ENCODE measurements at regions not wholly inside any gene's neighbourhood (a gene's known extent, or its start where the extent isn't known, plus 50 kb on each side); places are given as distances from the start of the nearest gene placed in this dataset.

- DNase-seq (ENCODE audit: low read depth, low spot score) = no peak
- Histone ChIP-seq H3K36me3 (ENCODE audit: insufficient read depth, insufficient read length, low read length) (no peaks in the 10 kb centered on the region), H3K4me1 (ENCODE audit: insufficient read depth, insufficient read length) (no peaks in the 10 kb centered on the region), H3K9ac (ENCODE audit: insufficient read length, low read depth) (no peak overlapping the region), H3K4me3 (ENCODE audit: insufficient read length, low read depth) (no peak overlapping the region), H3K27me3 (ENCODE audit: insufficient read depth, insufficient read length) (no peaks in the 10 kb centered on the region), H3K9me3 (ENCODE audit: insufficient read depth, low read length) (no peaks in the 10 kb centered on the region)
- no peak for TF ChIP-seq YY1 (IDR thresholded peaks at IDR 0.05; ENCODE audit: insufficient read depth, insufficient read length)
- TF ChIP-seq SUZ12 (IDR thresholded peaks at IDR 0.05; ENCODE audit: extremely low read depth, insufficient read depth, insufficient read length) = no peak
- no peak for TF ChIP-seq ZNF274 (IDR thresholded peaks at IDR 0.05; ENCODE audit: low read depth, low read length)
These were observed 56.7 kb upstream of the ZC3H11B start for GRCh38 chr1:219669556-219669955.

- H3K4me3 ChIP-seq (ENCODE audit: insufficient read length, low read depth) = no peak overlapping the region
- H3K27me3 ChIP-seq (ENCODE audit: insufficient read depth, insufficient read length) = no peaks in the 10 kb centered on the region
- no peaks in the 10 kb centered on the region for H3K4me1 ChIP-seq (ENCODE audit: insufficient read depth, insufficient read length)
- no peak for DNase-seq (ENCODE audit: low read depth, low spot score)
- no peaks in the 10 kb centered on the region for H3K36me3 ChIP-seq (ENCODE audit: insufficient read depth, insufficient read length, low read length)
- no peak overlapping the region for H3K9ac ChIP-seq (ENCODE audit: insufficient read length, low read depth)
- H3K9me3 ChIP-seq (ENCODE audit: insufficient read depth, low read length) = no peaks in the 10 kb centered on the region
- TF ChIP-seq SUZ12 (IDR thresholded peaks at IDR 0.05; ENCODE audit: extremely low read depth, insufficient read depth, insufficient read length) (no peak), ZNF274 (IDR thresholded peaks at IDR 0.05; ENCODE audit: low read depth, low read length) (no peak)
These were observed 56.1 kb upstream of the ZC3H11B start for GRCh38 chr1:219669042-219669441.

- Histone ChIP-seq H3K36me3 (ENCODE audit: insufficient read depth, insufficient read length, low read length) (no peaks in the 10 kb centered on the region), H3K9me3 (ENCODE audit: insufficient read depth, low read length) (no peaks in the 10 kb centered on the region), H3K27me3 (ENCODE audit: insufficient read depth, insufficient read length) (no peaks in the 10 kb centered on the region), H3K9ac (ENCODE audit: insufficient read length, low read depth) (no peak overlapping the region), H3K4me3 (ENCODE audit: insufficient read length, low read depth) (no peak overlapping the region), H3K4me1 (ENCODE audit: insufficient read depth, insufficient read length) (no peaks in the 10 kb centered on the region)
- TF ChIP-seq SUZ12 (IDR thresholded peaks at IDR 0.05; ENCODE audit: extremely low read depth, insufficient read depth, insufficient read length) (no peak), YY1 (IDR thresholded peaks at IDR 0.05; ENCODE audit: insufficient read depth, insufficient read length) (no peak), ZNF274 (IDR thresholded peaks at IDR 0.05; ENCODE audit: low read depth, low read length) (no peak)
- no peak for DNase-seq (ENCODE audit: low read depth, low spot score)
These were observed 55.5 kb upstream of the ZC3H11B start for GRCh38 chr1:219668446-219668845.

GRCh38 chr1:219666242-219666641 is 53.3 kb upstream of the ZC3H11B start:
- Histone ChIP-seq H3K9me3 (ENCODE audit: insufficient read depth, low read length) (no peaks in the 10 kb centered on the region), H3K9ac (ENCODE audit: insufficient read length, low read depth) (no peak overlapping the region), H3K4me3 (ENCODE audit: insufficient read length, low read depth) (no peak overlapping the region), H3K36me3 (ENCODE audit: insufficient read depth, insufficient read length, low read length) (no peaks in the 10 kb centered on the region), H3K4me1 (ENCODE audit: insufficient read depth, insufficient read length) (no peaks in the 10 kb centered on the region), H3K27me3 (ENCODE audit: insufficient read depth, insufficient read length) (no peaks in the 10 kb centered on the region)
- no peak for DNase-seq (ENCODE audit: low read depth, low spot score)
- TF ChIP-seq ZNF274 (IDR thresholded peaks at IDR 0.05; ENCODE audit: low read depth, low read length) = no peak
- TF ChIP-seq SUZ12 (IDR thresholded peaks at IDR 0.05; ENCODE audit: extremely low read depth, insufficient read depth, insufficient read length) = no peak
- TF ChIP-seq YY1 (IDR thresholded peaks at IDR 0.05; ENCODE audit: insufficient read depth, insufficient read length) = no peak

- Histone ChIP-seq H3K27me3 (ENCODE audit: insufficient read depth, insufficient read length) (no peaks in the 10 kb centered on the region), H3K4me1 (ENCODE audit: insufficient read depth, insufficient read length) (no peaks in the 10 kb centered on the region), H3K9ac (ENCODE audit: insufficient read length, low read depth) (no peak overlapping the region), H3K9me3 (ENCODE audit: insufficient read depth, low read length) (no peaks in the 10 kb centered on the region; the same call in 1 of the 2 replicates), H3K4me3 (ENCODE audit: insufficient read length, low read depth) (no peak overlapping the region), H3K36me3 (ENCODE audit: insufficient read depth, insufficient read length, low read length) (no peaks in the 10 kb centered on the region)
- TF ChIP-seq SUZ12 (IDR thresholded peaks at IDR 0.05; ENCODE audit: extremely low read depth, insufficient read depth, insufficient read length) = no peak
- no peak for TF ChIP-seq ZNF274 (IDR thresholded peaks at IDR 0.05; ENCODE audit: low read depth, low read length)
- no peak for TF ChIP-seq YY1 (IDR thresholded peaks at IDR 0.05; ENCODE audit: insufficient read depth, insufficient read length)
- no peak for DNase-seq (ENCODE audit: low read depth, low spot score)
These were observed 52.2 kb upstream of the ZC3H11B start for GRCh38 chr1:219665089-219665488.

GRCh38 chr1:219664310-219665029 is 51.6 kb upstream of the ZC3H11B start:
- no peak overlapping the region for H3K9ac ChIP-seq (ENCODE audit: insufficient read length, low read depth)
- no peak for TF ChIP-seq SUZ12 (IDR thresholded peaks at IDR 0.05; ENCODE audit: extremely low read depth, insufficient read depth, insufficient read length)
- H3K9me3 ChIP-seq (ENCODE audit: insufficient read depth, low read length) = no peaks in the 10 kb centered on the region; the same call in 1 of the 2 replicates
- H3K4me3 ChIP-seq (ENCODE audit: insufficient read length, low read depth) = no peak overlapping the region
- H3K36me3 ChIP-seq (ENCODE audit: insufficient read depth, insufficient read length, low read length) = no peaks in the 10 kb centered on the region
- no peaks in the 10 kb centered on the region for H3K4me1 ChIP-seq (ENCODE audit: insufficient read depth, insufficient read length)
- H3K27me3 ChIP-seq (ENCODE audit: insufficient read depth, insufficient read length) = no peaks in the 10 kb centered on the region
- DNase-seq (ENCODE audit: low read depth, low spot score) = no peak
